Caki2 (cell line): ENCODE measurements at regions not wholly inside any gene's neighbourhood (a gene's known extent, or its start where the extent isn't known, plus 50 kb on each side); places are given as distances from the start of the nearest gene placed in this dataset.

ENCODE experiments used
- DNase-seq: peaks from one replicate; pipeline ENCODE4 v3.0.0-alpha.2; 2015; ENCODE audit warnings: low read depth
- in situ Hi-C: cut with HindIII; loops from 2 replicates; pipeline ENCODE4 v1.10.0; 2016; ENCODE audit warnings: low sequenced_read_pairs, low pct_unique_long_range_greater_than_20kb, mixed read lengths

DNA sequence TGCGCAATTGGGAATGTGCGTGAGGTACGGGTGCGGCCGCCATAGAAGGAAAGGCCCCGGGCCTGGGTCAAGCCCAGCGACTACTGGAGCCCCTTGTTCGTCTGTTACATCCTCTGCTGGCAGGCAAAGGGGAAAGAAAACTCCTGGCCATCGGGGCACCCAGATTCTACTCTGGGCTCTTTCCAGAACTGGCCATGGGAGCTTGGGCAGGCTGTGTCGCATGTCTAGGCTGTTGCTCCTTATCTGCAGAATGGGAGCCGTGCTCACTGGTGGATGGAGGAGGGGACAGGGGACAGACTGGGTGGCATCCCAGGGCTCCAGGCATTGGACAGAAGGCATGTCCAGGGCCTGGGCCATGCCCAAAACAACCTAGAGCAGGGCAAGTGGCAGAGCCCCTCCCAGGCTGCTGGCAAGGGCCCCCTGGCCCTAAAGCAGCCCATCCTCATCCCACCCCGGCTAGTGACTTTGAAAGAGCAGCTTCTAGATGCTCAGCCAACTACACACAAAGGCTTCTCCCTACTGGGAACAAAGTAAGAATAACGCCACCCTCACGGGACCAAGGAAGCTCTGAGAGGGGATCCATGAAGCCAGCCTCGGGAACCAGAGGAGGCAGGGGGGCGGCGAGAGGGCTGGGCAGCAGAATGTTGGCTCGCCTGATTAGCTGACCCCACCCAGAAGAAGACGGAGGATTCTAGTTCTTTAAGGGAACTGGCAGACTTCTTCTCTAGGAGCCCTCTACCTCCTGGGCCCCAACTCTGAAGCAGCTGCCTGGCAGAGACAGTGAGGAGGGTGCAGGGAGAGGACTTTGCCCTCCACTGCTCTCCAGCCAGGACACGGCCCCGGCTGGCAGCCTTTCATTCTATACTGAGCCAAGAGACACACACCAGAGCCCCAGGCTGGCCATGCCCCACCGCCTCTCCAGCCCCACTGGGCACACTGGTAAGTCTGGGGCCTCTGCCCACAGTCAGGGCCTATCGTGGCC lies 96.8 kb downstream of the SINHCAF start:
- in situ Hi-C loops = no loop called here
- peak; percentile 70 for DNase-seq

GRCh38 chr12:31230004-31230403 lies 95.9 kb downstream of the SINHCAF start:
- in situ Hi-C loops = no loop called here
- no peak for DNase-seq
